ENCODE measurements at regions not wholly inside any gene's neighbourhood (a gene's known extent, or its start where the extent isn't known, plus 50 kb on each side); places are given as distances from the start of the nearest gene placed in this dataset.

DNA sequence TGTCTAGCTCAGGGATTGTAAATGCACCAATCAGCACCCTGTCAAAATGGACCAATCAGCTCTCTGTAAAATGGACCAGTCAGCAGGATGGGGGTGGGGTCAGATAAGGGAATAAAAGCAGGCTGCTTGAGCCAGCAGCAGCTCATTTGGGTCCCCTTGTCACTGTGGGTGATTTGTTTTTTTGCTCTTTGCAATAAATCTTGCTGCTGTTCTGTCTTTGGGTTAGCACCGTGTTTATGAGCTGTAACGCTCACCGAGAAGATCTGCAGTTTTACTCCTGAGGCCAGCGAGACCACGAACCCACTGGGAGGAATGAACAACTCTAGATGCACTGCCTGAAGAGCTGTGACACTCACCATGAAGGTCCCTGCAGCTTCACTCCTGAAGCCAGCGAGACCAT, 134.1 kb upstream of the LMNTD1 start:
- TF ChIP-seq, protein P1, sequence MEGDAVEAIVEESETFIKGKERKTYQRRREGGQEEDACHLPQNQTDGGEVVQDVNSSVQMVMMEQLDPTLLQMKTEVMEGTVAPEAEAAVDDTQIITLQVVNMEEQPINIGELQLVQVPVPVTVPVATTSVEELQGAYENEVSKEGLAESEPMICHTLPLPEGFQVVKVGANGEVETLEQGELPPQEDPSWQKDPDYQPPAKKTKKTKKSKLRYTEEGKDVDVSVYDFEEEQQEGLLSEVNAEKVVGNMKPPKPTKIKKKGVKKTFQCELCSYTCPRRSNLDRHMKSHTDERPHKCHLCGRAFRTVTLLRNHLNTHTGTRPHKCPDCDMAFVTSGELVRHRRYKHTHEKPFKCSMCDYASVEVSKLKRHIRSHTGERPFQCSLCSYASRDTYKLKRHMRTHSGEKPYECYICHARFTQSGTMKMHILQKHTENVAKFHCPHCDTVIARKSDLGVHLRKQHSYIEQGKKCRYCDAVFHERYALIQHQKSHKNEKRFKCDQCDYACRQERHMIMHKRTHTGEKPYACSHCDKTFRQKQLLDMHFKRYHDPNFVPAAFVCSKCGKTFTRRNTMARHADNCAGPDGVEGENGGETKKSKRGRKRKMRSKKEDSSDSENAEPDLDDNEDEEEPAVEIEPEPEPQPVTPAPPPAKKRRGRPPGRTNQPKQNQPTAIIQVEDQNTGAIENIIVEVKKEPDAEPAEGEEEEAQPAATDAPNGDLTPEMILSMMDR (IDR thresholded peaks at IDR 0.05; ENCODE audit: low read length), result no peak
- TF ChIP-seq EZH2 (optimal IDR thresholded peaks at IDR 0.05; ENCODE audit: low read depth, low read length), result no peak

Data from MM.1S (cell line).